Breast epithelium (tissue), 3 donors: ENCODE measurements at regions not wholly inside any gene's neighbourhood (a gene's known extent, or its start where the extent isn't known, plus 50 kb on each side); places are given as distances from the start of the nearest gene placed in this dataset.

Experiments used
- POLR2A ChIP-seq: fragments of 450-650 bp; IDR thresholded peaks from one replicate; pipeline ENCODE4 v1.6.1; 2016; ENCODE audit warnings: antibody characterized with exemption, mild to moderate bottlenecking, moderate library complexity
- TF ChIP-seq, protein P1 (sequence below), 3 donors: fragments of 450-650 bp; IDR thresholded peaks; one replicate each; pipeline ENCODE4 v1.5.1; 2016 to 2017; ENCODE audit warnings: antibody characterized with exemption in 3 of 3, mild to moderate bottlenecking in 3 of 3, moderate library complexity in 3 of 3

DNA sequence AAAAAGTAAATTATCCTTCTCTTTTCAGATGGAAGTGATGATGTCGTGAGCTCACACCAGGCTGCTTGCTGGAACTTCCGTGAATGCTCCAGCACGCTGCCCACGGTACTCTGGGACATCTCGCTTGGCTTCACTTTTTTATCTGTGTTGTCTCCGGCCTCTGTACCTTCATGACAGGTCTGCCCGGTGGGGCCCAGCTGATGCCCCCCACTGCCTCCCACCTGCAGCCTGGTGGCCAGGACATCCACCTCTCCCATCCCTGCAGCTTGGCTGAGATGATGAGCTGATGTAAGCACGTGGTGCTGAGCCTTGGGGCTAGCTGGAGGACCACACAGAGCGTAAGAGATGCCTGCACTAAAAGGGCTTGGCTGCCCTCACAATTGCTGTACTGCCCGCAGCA lies 59.0 kb upstream of the HELT start:
- TF ChIP-seq, protein P1, sequence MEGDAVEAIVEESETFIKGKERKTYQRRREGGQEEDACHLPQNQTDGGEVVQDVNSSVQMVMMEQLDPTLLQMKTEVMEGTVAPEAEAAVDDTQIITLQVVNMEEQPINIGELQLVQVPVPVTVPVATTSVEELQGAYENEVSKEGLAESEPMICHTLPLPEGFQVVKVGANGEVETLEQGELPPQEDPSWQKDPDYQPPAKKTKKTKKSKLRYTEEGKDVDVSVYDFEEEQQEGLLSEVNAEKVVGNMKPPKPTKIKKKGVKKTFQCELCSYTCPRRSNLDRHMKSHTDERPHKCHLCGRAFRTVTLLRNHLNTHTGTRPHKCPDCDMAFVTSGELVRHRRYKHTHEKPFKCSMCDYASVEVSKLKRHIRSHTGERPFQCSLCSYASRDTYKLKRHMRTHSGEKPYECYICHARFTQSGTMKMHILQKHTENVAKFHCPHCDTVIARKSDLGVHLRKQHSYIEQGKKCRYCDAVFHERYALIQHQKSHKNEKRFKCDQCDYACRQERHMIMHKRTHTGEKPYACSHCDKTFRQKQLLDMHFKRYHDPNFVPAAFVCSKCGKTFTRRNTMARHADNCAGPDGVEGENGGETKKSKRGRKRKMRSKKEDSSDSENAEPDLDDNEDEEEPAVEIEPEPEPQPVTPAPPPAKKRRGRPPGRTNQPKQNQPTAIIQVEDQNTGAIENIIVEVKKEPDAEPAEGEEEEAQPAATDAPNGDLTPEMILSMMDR (IDR thresholded peaks at IDR 0.05), result no peak
- no peak for TF ChIP-seq POLR2A
